ENCODE measurements at regions not wholly inside any gene's neighbourhood (a gene's known extent, or its start where the extent isn't known, plus 50 kb on each side); places are given as distances from the start of the nearest gene placed in this dataset.

GRCh38 chr2:66872986-66873754 is 438.2 kb downstream of the MEIS1 start:
- TF ChIP-seq CTCF (IDR thresholded peaks at IDR 0.05; ENCODE audit: insufficient read depth, low read length) (no peak), REST (IDR thresholded peaks at IDR 0.05; ENCODE audit: insufficient replicate concordance, low read depth) (no peak), POLR2AphosphoS5 (IDR thresholded peaks at IDR 0.05; ENCODE audit: low read depth) (no peak), GABPA (IDR thresholded peaks at IDR 0.05; ENCODE audit: low read depth) (no peak), SPI1 (IDR thresholded peaks at IDR 0.05; ENCODE audit: borderline replicate concordance, low read depth) (no peak)
